Endothelial cell of umbilical vein (primary cell): ENCODE measurements at regions not wholly inside any gene's neighbourhood (a gene's known extent, or its start where the extent isn't known, plus 50 kb on each side); places are given as distances from the start of the nearest gene placed in this dataset.

Experiments
- CTCF ChIP-seq, 2 donors: IDR thresholded peaks; 1 replicate in 1 of 2; 2 replicates in 1 of 2; pipeline ENCODE4 v1.5.1; 2011; ENCODE audit warnings: low read length in 2 of 2, mild to moderate bottlenecking in 2 of 2, moderate library complexity in 2 of 2, control low read depth in 1 of 2, inconsistent platforms in 1 of 2, low read depth in 1 of 2; ENCODE audit not compliant: insufficient read depth in 1 of 2; ENCODE audit errors: extremely low read depth in 1 of 2
- MAX ChIP-seq: IDR thresholded peaks from 2 replicates; pipeline ENCODE4 v1.6.1; 2011; ENCODE audit not compliant: insufficient read depth, insufficient read length
- POLR2AphosphoS5 ChIP-seq: IDR thresholded peaks from 2 replicates; pipeline ENCODE4 v1.6.1; 2012; ENCODE audit warnings: low read depth, mild to moderate bottlenecking, control low read depth, low read length, moderate library complexity; ENCODE audit not compliant: insufficient read depth

GRCh38 chr4:167537761-167538160 is 303.5 kb upstream of the SPOCK3 start:
- no peak for TF ChIP-seq CTCF (IDR thresholded peaks at IDR 0.05; ENCODE audit: extremely low read depth in 1 of 2, insufficient read depth in 1 of 2, low read depth in 1 of 2, low read length in 2 of 2)
- no peak for TF ChIP-seq MAX
- TF ChIP-seq POLR2AphosphoS5: no peak
